ENCODE measurements at regions not wholly inside any gene's neighbourhood (a gene's known extent, or its start where the extent isn't known, plus 50 kb on each side); places are given as distances from the start of the nearest gene placed in this dataset.

GRCh38 chr13:91032104-91032503 lies 315.4 kb upstream of the MIR17HG start:
- Histone ChIP-seq H3K27ac (no peak overlapping the region), H3K4me3 (no peak overlapping the region), H3K4me1 (no peaks in the 10 kb centered on the region), H3K9me3 (no peaks in the 10 kb centered on the region), H3K27me3 (peaks cover 10% of the 10 kb centered on the region), H3K36me3 (no peaks in the 10 kb centered on the region)
- no peak for TF ChIP-seq POLR2A (IDR thresholded peaks at IDR 0.05)
- TF ChIP-seq CTCF (IDR thresholded peaks at IDR 0.05) = no peak
- no peak for TF ChIP-seq EP300 (IDR thresholded peaks at IDR 0.05)
- TF ChIP-seq POLR2AphosphoS5 (IDR thresholded peaks at IDR 0.05) = no peak
- 23 to 67% methylated on average over 1 of the region's 1 CpG for WGBS, 2 donors (ENCODE audit: low coverage in 1 of 2)
- ATAC-seq = no peak

- no peaks in the 10 kb centered on the region for H3K9me3 ChIP-seq
- no peak for ATAC-seq
- peaks cover 3% of the 10 kb centered on the region for H3K27me3 ChIP-seq
- no peaks in the 10 kb centered on the region for H3K4me1 ChIP-seq
- no peaks in the 10 kb centered on the region for H3K36me3 ChIP-seq
- H3K4me3 ChIP-seq = no peak overlapping the region
- TF ChIP-seq POLR2A (IDR thresholded peaks at IDR 0.05) (no peak), EP300 (IDR thresholded peaks at IDR 0.05) (no peak), POLR2AphosphoS5 (IDR thresholded peaks at IDR 0.05) (no peak), CTCF (IDR thresholded peaks at IDR 0.05) (no peak)
- no peak overlapping the region for H3K27ac ChIP-seq
- WGBS, 2 donors (ENCODE audit: low coverage in 1 of 2) = 33 to 60% methylated on average over 2 to 3 of the region's 3 CpGs
Observed at GRCh38 chr13:91036886-91037285, 310.6 kb upstream of the MIR17HG start.

- no peak for ATAC-seq
- 77 to 100% methylated on average over 1 of the region's 1 CpG for WGBS, 2 donors (ENCODE audit: low coverage in 1 of 2)
- Histone ChIP-seq H3K4me3 (no peak overlapping the region), H3K27me3 (no peaks in the 10 kb centered on the region), H3K27ac (no peak overlapping the region), H3K36me3 (no peaks in the 10 kb centered on the region), H3K4me1 (no peaks in the 10 kb centered on the region), H3K9me3 (no peaks in the 10 kb centered on the region)
- no peak for TF ChIP-seq POLR2A (IDR thresholded peaks at IDR 0.05)
- no peak for TF ChIP-seq POLR2AphosphoS5 (IDR thresholded peaks at IDR 0.05)
- TF ChIP-seq EP300 (IDR thresholded peaks at IDR 0.05) = no peak
- TF ChIP-seq CTCF (IDR thresholded peaks at IDR 0.05) = no peak
Observed at GRCh38 chr13:91042870-91043269, 304.6 kb upstream of the MIR17HG start.

GRCh38 chr13:91045351-91046034 lies 302.0 kb upstream of the MIR17HG start:
- ATAC-seq = no peak
- Histone ChIP-seq H3K36me3 (no peaks in the 10 kb centered on the region), H3K27me3 (no peaks in the 10 kb centered on the region), H3K27ac (no peak overlapping the region), H3K4me3 (no peak overlapping the region), H3K9me3 (no peaks in the 10 kb centered on the region), H3K4me1 (no peaks in the 10 kb centered on the region)
- 37 to 38% methylated on average over 5 of the region's 5 CpGs for WGBS, 2 donors (ENCODE audit: low coverage in 1 of 2)
- TF ChIP-seq POLR2AphosphoS5 (IDR thresholded peaks at IDR 0.05) = no peak
- TF ChIP-seq POLR2A (IDR thresholded peaks at IDR 0.05) = no peak
- TF ChIP-seq EP300 (IDR thresholded peaks at IDR 0.05) = no peak
- no peak for TF ChIP-seq CTCF (IDR thresholded peaks at IDR 0.05)

GRCh38 chr13:91046715-91047327 lies 300.7 kb upstream of the MIR17HG start:
- Histone ChIP-seq H3K36me3 (no peaks in the 10 kb centered on the region), H3K9me3 (no peaks in the 10 kb centered on the region), H3K27ac (no peak overlapping the region), H3K27me3 (no peaks in the 10 kb centered on the region), H3K4me1 (no peaks in the 10 kb centered on the region), H3K4me3 (no peak overlapping the region)
- WGBS, 2 donors (ENCODE audit: low coverage in 1 of 2) = 69 to 80% methylated on average over 2 to 3 of the region's 4 CpGs
- no peak for ATAC-seq
- no peak for TF ChIP-seq POLR2A (IDR thresholded peaks at IDR 0.05)
- TF ChIP-seq CTCF (IDR thresholded peaks at IDR 0.05) = no peak
- TF ChIP-seq POLR2AphosphoS5 (IDR thresholded peaks at IDR 0.05) = no peak
- TF ChIP-seq EP300 (IDR thresholded peaks at IDR 0.05) = no peak

All from gastroesophageal sphincter (tissue), 4 donors.